ENCODE measurements at regions not wholly inside any gene's neighbourhood (a gene's known extent, or its start where the extent isn't known, plus 50 kb on each side); places are given as distances from the start of the nearest gene placed in this dataset.
"Not testable (repeated sequence)": the region's sequence is repeated elsewhere in the genome, so short reads cannot be mapped to it uniquely, and the experiment has no call there.

DNA sequence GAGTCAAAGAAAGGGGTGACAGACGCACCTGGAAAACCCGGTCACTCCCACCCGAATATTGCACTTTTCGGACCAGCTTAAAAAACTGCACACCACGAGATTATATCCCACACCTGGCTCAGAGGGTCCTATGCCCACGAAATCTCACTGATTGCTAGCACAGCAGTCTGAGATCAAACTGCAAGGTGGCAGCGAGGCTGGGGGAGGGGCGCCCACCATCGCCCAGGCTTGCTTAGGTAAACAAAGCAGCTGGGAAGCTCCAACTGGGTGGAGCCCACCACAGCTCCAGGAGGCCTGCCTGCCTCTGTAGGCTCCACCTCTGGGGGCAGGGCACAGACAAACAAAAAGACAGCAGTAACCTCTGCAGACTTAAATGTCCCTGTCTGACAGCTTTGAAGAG, 185.1 kb upstream of the CXADR start:
- not testable (repeated sequence) for DNase-seq (ENCODE audit: low read depth)

DNA sequence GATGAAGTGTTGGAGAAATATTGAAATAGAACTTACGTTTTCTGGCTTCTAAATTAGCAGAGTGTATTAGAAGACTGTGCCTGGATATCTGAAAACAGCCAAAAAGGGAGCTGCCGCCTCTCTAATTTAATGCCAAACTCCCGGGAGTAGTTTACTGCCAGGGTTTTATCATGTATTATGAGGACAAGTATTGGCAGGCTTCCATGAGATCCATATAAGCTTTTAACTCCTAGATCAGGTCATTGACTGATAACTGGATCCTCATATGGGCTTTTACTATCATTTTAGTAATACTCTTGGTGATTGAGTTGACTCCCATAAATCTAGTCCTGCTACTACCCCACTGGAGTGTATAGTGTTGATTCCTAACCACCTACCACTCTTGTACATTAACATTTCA, 178.4 kb upstream of the CXADR start:
- DNase-seq (ENCODE audit: low read depth) = no peak

DNA sequence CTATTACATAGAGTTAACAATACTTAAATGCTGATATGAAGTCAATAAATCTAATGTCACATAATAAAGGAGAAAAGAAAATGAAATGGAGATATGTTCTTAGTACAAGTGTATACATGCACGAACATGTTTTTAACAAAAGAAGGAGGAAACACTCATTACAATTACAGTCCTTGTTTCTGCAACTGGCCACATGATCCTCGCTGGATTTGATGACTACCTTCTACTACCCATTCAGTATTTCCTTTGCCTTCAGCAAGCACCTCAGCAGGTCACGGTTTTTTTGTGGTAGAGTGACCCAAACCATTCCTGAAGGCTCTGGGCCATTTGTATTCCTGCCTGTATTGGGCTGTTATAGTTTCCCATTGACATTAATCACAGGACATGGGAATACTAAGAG, 172.8 kb upstream of the CXADR start:
- DNase-seq (ENCODE audit: low read depth) = no peak

DNA sequence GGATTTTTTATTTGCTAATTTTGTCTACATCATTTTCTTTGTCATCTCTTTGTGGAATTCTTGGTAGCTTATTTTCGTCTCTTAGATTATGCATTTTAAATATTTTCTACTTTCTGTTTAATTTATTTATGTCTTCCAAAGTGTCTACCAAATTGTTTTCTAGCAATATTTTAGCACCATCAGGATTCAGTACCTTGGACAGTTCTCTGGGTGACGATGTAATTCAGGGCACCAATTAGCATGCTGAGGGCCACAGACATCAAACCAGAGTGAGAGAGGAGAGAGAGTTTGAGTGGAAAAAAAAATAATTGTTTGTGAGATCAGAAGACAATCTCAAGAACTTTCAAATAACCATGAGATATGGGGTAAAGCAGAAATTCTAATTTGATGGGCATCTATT, 169.8 kb upstream of the CXADR start:
- DNase-seq (ENCODE audit: low read depth) = peak; percentile 9

DNA sequence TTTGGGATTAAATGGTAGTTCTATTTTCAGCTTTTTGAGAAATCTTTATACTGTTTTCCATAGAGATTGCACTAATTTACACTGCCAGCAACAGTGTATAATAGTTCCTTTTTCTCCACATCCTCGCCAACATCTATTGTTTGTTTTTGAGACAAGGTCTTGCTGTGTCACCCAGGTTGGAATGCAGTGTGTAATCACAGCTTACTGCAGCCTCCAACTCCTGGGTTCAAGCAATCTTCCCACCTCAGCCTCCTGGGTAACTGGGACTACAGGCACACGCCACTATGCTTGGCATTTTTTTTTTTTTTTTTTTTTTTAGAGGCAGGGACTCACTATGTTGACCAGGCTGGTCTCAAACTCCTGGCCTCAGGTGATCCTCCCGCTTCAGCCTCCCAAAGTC, 164.5 kb upstream of the CXADR start:
- no peak for DNase-seq (ENCODE audit: low read depth)

DNA sequence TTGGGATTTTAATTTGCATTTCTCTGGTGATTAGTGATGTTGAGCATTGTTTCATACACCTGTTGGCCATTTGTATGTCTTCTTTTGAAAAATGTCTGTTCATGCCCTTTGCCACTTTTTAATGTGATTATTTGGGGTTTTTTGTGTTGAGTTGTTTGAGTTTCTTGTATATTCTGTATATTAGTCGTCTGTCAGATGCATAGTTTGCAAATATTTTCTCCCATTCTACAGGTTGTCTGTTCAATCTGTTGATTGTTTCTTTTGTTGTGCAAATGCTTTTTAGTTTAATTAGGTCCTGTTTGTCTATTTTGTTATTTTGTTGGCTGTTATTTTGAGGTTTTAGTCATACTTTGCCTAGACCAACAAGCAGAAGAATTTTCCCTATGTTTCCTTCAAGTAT, 164.0 kb upstream of the CXADR start:
- no peak for DNase-seq (ENCODE audit: low read depth)

DNA sequence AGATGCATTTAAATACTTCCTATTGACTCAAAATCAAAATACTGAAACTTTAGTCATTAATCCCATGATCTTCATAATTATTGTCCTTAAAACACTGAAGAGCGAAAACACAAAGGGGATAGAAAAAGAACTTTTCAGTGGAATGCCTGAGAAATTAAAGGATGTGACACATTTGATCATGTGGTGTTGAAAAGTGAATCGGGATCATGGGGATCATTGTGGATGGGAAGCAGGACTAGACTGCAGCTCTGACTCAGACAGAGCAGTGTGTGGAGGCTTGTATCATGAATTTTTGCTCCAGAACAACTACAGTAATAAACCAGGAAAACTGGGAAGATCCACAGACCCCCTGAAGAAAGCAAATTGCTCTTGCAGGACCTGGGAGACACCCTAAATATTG, 161.1 kb upstream of the CXADR start:
- DNase-seq (ENCODE audit: low read depth) = no peak

DNA sequence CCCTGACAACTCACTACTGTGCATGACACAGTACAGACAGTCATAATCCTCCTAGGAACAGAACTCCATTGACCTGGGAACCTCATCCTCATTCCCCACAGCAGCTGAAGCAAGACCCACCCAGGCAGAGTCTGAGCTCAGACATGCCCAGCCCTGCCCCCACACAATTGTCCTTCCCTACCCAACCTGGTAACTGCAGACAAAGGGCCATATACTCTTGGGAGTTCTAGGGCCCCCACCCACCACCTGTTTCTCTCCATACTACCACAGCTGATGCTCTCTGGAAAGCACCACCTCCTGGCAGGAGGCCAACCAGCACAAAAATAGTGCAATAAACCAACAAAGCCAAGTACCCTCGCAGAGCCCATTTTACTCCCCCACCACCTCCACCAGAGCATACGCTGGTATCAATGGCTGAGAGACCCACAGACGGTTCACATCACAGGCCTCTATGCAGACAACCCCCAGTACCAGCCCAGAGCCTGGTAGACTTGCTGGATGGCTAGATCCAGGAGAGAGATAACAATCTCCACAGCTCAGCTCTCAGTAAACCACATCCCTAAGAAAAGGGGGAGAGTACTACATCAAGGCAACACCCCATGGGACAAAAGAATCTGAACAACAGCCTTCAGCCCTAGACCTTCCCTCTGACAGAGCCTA, 159.7 kb upstream of the CXADR start:
- DNase-seq (ENCODE audit: low read depth) = no peak

DNA sequence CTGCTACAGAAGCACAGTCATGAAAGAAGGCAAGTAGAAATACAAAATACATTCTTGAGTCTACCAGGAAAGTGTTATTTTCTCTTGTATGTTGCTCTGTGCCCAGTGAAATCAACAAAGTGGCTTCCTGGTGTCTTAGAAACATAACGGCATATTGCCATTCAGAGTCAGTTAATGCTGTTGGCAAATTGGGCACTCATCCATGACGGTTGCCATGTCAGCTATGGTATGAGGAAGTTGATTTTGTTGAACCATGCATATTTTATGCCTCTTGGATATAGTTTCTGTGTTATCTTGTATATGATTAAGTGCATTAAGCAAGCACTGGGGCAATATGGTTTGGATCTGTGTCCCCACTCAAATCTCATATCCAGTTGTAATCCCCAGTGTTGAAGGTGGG, 153.1 kb upstream of the CXADR start:
- no peak for DNase-seq (ENCODE audit: low read depth)

DNA sequence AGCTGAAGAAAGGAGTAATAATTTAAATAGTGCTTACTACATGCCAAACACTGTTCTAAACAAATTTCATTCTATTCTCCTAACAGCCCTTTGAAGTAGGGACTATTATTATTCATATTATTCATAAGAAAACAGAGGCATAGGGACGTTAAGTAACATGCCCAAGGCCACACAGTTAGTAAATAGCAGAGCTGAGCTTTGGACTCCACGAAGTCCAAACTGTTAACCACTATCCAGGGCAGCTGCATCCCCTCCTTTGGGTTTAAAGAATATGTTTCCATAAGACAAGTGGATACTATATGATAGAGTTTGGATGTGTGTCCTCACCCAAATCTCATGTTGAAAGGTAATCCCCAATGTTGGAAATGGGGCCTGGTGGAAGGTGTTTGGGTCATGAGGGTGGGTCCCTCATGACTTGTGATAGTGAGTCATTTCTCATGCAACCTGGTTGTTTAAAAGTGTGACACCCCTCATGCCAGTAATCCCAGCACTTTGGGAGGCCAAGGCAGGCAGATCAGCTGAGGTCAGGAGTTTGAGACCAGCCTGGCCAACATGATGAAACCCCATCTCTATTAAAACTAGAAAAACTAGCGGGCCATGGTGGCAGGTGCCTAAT, 144.0 kb upstream of the CXADR start:
- DNase-seq (ENCODE audit: low read depth) = no peak

DNA sequence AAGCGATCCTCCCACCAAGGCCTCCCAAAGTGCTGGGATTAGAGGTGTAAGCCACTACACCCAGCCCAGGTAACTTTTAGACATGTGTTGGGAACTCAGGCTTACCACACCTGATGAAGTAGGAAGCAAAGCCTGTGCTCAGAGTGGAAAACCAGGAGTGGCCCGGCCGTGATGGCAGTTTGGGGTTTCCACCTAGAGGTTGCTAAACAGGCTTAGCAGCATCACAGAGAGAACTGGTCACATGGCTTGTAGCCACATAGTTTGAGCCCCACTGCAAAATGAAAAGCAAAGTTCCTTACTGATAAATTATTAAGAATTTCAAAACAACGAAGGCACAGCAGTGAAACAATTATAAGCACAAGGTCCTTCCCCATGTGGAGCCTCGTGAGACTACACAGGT, 142.6 kb upstream of the CXADR start:
- DNase-seq (ENCODE audit: low read depth) = peak; percentile 1

DNA sequence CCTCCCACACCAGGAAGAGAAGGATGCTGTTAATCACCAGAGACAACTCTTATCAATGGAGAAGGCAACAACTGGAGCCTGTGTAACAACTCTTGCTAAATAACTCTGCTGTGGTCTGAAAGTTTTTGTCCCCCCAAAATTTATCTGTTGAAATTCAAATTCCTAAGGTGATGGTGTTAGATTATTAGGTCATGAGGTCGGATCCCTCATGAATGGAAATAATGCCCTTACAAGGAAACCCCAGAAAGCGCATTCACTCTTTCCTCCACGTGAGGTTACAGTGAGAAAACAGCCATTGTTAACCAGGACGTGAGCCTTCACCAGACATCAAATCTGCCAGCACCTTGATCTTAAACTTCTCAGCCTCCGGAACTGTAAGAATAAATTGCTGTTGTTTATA, 141.9 kb upstream of the CXADR start:
- DNase-seq (ENCODE audit: low read depth) = peak; percentile 32

DNA sequence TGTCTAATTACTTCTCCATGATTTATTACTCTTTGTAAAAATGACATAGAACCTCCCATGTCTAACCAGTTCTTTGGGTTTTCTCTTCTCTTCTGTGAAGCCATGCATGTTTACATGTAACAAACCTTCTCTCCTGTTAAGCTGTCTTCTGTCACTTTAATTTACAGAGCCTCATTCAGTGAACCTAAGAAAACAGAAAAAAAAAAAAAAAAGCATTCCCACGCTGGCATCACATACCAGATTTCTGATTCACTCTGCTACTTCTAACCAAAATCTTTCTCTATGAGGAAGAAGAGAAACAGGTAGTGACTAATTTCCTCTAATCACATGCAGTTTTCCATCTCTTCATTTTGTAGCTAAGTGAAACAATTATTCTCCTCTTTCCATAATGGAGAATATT, 141.4 kb upstream of the CXADR start:
- DNase-seq (ENCODE audit: low read depth) = peak; percentile 86

DNA sequence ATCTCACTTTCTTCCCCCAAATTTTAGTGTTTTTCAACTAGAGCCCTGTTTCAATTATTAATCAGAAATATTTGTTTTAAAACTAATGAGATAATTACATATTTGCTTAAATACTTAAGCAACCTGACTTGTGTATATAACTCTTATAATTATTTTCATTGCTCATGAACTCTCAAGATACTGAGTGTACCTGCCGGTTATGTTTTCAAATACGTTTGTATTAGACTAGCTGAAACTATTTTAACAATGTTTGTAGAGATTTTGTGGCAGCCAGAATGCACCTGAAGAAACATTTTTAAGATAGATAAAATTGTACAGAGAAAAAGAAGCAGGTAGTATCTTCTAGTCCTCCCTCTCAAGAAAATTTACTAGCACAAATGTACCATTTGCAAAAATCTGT, 140.6 kb upstream of the CXADR start:
- DNase-seq (ENCODE audit: low read depth) = no peak

DNA sequence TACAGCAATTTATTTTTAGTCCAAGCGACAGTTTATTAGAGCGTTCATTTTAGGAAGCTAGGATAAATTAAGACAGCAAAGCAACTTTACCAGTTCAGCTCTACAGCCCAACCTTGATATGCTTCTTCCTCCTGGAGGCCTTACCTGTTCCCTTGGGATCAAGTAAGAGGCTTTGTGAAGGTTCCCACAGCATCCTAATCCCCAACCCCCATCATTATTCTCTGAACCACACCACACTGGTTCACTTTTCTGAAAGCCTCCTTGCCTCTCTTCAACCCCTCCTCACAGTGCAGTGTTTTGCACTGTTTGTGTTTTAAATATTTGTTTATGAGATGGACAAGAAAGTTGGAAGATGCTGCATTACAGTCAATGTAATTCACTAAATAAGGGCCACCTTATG, 126.3 kb upstream of the CXADR start:
- no peak for DNase-seq (ENCODE audit: low read depth)

DNA sequence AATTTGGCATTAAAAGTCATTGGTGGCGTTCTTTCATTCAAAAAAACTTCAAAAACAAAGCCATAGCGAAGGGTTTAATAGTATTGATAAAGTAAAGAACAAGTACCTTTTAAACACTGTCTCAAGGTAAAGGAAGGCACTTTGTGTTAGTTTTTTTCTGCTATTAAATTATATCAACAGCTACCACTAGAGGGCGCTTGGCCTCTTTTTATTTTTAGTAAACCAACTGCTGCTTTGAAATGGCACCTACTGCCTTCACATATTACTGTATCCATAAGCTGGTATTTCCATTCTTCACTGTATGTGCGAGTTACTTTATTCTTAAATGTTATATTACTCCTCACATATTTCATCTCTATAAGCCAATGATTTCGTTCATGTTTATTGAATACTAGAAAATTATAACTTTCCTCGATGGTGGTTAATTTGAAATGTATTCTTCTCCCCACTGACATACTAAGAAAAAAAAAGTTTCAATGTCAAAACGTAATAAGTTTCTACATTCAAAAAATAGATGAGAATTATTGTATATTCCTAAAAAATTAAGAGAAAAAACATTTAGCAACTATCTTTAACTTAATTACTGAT, 125.7 kb upstream of the CXADR start:
- peak; percentile 64 for DNase-seq (ENCODE audit: low read depth)

DNA sequence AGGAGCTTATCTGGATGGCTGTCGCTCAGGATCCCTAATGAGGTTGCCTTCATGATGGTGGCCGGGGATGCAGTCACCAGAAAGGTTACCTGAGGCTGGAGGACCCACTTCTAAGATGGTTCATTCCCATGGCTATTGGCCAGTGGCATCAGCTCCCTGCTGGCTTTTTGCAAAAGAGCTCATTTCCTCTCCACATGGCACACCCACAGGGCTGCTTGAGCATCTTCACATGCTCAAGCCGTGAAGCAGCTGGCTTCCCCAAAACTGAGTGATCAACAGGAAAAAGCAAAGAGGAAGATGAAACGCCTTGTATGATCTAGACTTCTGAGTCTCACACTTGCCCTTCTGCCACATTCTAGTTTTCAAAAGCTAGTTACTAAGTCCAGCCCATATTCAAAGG, 124.6 kb upstream of the CXADR start:
- DNase-seq (ENCODE audit: low read depth) = no peak

DNA sequence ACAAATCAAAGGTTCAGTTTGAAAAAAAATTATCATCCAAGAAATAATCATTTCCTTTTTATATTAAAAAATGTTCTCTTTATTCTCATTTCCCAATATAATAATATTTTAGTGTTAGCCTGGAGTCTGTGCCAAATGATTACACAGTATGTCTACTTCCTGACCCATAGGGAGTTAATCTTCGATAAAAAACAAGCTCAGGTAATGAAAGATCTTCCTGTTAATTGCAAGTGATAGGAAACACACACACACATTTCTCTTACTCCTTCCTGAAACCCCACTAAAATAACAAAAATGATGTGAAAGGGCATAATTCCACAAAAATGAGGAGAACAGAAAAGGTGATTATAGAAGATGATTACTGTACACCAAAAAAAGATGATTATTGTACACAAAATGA, 123.5 kb upstream of the CXADR start:
- DNase-seq (ENCODE audit: low read depth) = no peak

DNA sequence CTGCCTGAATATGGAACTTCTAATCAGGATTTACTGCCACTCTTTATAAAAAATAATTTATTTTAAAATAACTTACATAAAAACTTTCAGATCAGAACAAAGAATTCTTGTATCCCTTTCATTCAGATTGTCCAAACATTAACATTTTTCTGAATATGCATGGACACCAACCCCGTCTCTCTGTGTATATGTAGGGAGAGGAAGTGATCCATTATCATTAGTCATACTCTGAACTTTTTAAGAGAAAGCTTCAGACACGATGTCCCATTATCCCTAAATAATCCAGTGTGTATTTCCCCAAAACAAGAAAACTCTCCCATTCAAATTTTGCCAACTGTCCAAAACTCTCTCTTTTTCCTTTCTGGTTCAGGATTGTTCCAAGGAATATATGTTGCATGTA, 122.3 kb upstream of the CXADR start:
- DNase-seq (ENCODE audit: low read depth) = peak; percentile 2

DNA sequence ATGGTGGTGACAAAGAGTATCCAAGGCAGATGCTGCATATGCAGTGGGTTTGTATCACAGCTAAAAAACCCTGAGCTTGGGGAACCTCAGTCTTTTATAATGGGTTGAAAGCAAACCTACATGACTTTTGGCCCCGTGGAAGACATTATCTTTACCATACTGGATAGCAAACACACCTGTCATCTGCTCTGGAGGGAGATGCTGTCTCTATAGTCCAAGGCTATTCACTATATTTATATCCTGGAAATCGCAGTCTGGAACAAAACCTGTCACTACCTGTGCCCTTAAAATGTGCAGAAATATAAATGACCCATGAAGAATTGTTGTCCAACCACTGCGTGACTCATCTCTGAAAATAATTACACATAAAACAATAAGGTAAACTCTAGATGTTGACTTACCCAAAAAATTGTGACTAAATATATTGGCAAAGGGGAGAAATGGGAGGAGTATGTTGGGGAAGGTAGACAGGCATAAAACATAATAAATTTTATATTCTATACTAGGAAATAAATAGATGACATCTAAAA, 121.0 kb upstream of the CXADR start:
- no peak for DNase-seq (ENCODE audit: low read depth)

DNA sequence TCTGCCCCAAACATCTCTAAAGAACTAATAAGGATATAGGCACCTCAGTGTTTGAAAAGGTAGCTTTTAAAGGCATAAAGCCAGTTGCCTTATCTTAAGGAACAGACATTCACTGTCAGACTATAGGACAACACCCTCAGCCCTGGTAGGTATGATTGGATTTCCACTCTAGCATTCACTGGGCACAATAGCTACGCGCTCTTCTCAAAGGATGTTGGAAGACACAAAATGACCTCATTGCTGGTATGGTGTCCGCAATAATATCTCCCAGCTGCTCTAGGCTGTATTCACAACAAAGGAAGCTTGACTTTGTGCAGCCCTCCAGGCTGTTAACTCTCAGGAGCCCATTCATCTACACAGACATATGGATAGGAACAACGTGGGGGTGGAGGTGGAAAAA, 119.4 kb upstream of the CXADR start:
- no peak for DNase-seq (ENCODE audit: low read depth)

DNA sequence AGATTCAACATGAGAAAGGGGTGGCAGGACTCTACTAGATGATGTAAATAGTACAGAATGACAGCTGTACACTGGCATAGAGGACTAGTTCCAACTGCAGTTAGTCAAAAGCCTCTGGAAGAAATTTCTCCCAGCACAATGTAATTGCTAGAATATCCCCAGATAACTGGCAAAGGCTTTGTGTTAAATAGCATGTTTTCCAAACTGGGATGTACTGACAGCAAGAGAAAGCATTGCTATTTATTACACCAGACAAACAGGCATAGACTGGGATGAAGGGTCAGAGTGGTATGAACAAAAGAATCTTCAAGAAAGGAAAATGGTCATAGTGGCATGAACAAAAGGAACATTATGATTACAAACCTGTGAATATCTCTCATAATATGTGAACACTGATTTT, 115.9 kb upstream of the CXADR start:
- DNase-seq (ENCODE audit: low read depth) = no peak

DNA sequence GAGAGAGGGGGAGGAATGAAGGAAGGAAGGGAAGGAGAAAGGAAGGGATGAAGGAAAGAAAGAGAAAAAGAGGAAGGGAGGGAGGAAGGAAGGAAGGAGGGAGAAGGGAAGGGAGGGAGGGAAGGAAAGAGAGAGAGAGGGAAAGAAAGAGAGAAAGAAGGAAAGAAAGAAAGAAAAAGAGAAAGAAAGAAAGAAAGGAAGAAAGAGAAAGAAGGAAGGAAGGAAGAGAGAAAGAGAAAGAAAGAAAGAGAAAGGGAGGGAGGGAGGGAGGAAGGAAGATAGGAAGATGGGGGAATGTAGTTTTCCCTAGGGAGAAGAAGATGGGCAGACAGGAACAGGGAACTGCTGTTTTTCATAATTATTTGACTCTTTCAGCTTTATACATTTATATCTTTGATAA, 115.1 kb upstream of the CXADR start:
- no peak for DNase-seq (ENCODE audit: low read depth)

DNA sequence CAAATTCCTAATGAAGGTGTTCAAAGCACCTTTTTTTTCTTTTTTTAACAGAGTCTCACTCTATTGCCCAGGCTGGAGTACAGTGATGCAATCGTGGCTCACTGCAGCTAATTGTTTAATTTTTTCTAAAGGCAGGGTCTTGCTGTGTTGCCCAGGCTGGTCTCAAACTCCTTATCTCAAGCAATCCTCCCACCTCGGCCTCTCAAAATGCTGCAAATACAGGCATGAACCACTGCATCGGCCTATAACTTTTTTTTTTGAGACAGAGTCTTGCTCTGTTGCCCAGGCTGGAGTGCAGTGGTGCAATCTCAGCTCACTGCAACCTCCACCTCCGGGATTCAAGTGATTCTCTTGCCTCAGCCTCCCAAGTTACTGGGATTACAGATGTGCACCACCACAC, 113.9 kb upstream of the CXADR start:
- DNase-seq (ENCODE audit: low read depth) = not testable (repeated sequence)
